Activated CD4-positive, alpha-beta T cell treated with anti-CD3 and anti-CD28 coated beads, Interleukin-2, amount 50 U/mL, for 24 hours (primary cell): ENCODE measurements at regions not wholly inside any gene's neighbourhood (a gene's known extent, or its start where the extent isn't known, plus 50 kb on each side); places are given as distances from the start of the nearest gene placed in this dataset.
"Not testable (repeated sequence)": the region's sequence is repeated elsewhere in the genome, so short reads cannot be mapped to it uniquely, and the experiment has no call there.

Experiments
- DNase-seq, 2 donors: peaks; one replicate each; pipeline ENCODE4 v3.0.0-alpha.2; 2020; ENCODE audit warnings: low read depth in 1 of 2, low spot score in 1 of 2

- DNase-seq: no peak
Measured at GRCh38 chr6:145278163-145278807, 457.0 kb downstream of the EPM2A start.

- DNase-seq: no peak
Measured at GRCh38 chr6:145279551-145279950, 455.8 kb downstream of the EPM2A start.

- DNase-seq: no peak
Measured at GRCh38 chr6:145279993-145280392, 455.3 kb downstream of the EPM2A start.

- not testable (repeated sequence) for DNase-seq
Measured at GRCh38 chr6:145283209-145283608, 452.1 kb downstream of the EPM2A start.

- no peak for DNase-seq
Measured at GRCh38 chr6:145283856-145284255, 451.5 kb downstream of the EPM2A start.

GRCh38 chr6:145286916-145287315, 448.4 kb downstream of the EPM2A start:
- no peak for DNase-seq

GRCh38 chr6:145289573-145289972, 445.7 kb downstream of the EPM2A start:
- DNase-seq: no peak

- DNase-seq: no peak
Measured at GRCh38 chr6:145290122-145290521, 445.2 kb downstream of the EPM2A start.

GRCh38 chr6:145292066-145292465, 443.3 kb downstream of the EPM2A start:
- no peak for DNase-seq

GRCh38 chr6:145294942-145295341, 440.4 kb downstream of the EPM2A start:
- DNase-seq: no peak

GRCh38 chr6:145295746-145296145, 439.6 kb downstream of the EPM2A start:
- DNase-seq: no peak

- no peak for DNase-seq
Measured at GRCh38 chr6:145305670-145306069, 429.6 kb downstream of the EPM2A start.

- no peak for DNase-seq
Measured at GRCh38 chr6:145306489-145306888, 428.8 kb downstream of the EPM2A start.

GRCh38 chr6:145309842-145310535, 425.3 kb downstream of the EPM2A start:
- DNase-seq: no peak

- no peak for DNase-seq
Measured at GRCh38 chr6:145312481-145312880, 422.8 kb downstream of the EPM2A start.

- DNase-seq: no peak
Measured at GRCh38 chr6:145313041-145313855, 422.1 kb downstream of the EPM2A start.

GRCh38 chr6:145315982-145316600, 419.2 kb downstream of the EPM2A start:
- no peak for DNase-seq

GRCh38 chr6:145318952-145319351, 416.4 kb downstream of the EPM2A start:
- no peak for DNase-seq

GRCh38 chr6:145319605-145320004, 415.7 kb downstream of the EPM2A start:
- DNase-seq: no peak

GRCh38 chr6:145323646-145324045, 411.7 kb downstream of the EPM2A start:
- DNase-seq: no peak

- no peak for DNase-seq
Measured at GRCh38 chr6:145327586-145327985, 407.7 kb downstream of the EPM2A start.

GRCh38 chr6:145329257-145329656, 406.1 kb downstream of the EPM2A start:
- DNase-seq: no peak
